Uterus (tissue), 2 donors: ENCODE measurements at regions not wholly inside any gene's neighbourhood (a gene's known extent, or its start where the extent isn't known, plus 50 kb on each side); places are given as distances from the start of the nearest gene placed in this dataset.

Experiments
- POLR2A ChIP-seq, 2 donors: fragments of 450-650 bp; IDR thresholded peaks; one replicate each; pipeline ENCODE4 v1.6.1; 2016; ENCODE audit warnings: antibody characterized with exemption in 2 of 2, mild to moderate bottlenecking in 1 of 2, moderate library complexity in 1 of 2
- TF ChIP-seq, protein P1 (sequence below), 4 experiments: fragments of 200-600 bp in 2 of 4; fragments of 450-650 bp in 2 of 4; sonication (generic) in 2 of 4; IDR thresholded peaks; one replicate each; pipeline ENCODE4 v1.5.1; 2016 to 2019; ENCODE audit warnings: antibody characterized with exemption in 4 of 4, mild to moderate bottlenecking in 2 of 4, moderate library complexity in 1 of 4

DNA sequence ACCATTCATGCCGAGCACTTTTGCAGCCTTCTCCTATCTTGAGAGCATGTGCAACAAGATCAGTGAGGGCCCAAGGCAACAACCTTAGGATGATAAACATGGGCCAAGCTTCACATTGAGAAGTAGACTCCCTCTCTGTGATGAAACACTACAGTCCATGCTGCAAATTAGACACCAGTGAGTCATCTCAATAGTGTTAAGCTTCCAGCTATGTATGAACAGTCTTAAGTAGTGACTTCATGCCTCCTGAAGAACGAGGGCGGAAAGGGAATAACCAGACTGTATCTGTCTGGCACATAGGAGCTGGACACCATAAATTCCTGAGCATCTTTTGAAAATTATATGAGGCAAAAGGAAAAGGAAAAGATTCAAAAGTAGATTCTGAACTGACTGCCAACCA lies 309.9 kb upstream of the SLITRK1 start:
- TF ChIP-seq, protein P1, sequence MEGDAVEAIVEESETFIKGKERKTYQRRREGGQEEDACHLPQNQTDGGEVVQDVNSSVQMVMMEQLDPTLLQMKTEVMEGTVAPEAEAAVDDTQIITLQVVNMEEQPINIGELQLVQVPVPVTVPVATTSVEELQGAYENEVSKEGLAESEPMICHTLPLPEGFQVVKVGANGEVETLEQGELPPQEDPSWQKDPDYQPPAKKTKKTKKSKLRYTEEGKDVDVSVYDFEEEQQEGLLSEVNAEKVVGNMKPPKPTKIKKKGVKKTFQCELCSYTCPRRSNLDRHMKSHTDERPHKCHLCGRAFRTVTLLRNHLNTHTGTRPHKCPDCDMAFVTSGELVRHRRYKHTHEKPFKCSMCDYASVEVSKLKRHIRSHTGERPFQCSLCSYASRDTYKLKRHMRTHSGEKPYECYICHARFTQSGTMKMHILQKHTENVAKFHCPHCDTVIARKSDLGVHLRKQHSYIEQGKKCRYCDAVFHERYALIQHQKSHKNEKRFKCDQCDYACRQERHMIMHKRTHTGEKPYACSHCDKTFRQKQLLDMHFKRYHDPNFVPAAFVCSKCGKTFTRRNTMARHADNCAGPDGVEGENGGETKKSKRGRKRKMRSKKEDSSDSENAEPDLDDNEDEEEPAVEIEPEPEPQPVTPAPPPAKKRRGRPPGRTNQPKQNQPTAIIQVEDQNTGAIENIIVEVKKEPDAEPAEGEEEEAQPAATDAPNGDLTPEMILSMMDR (IDR thresholded peaks at IDR 0.05) = no peak
- no peak for TF ChIP-seq POLR2A (IDR thresholded peaks at IDR 0.05)
